ENCODE measurements at regions not wholly inside any gene's neighbourhood (a gene's known extent, or its start where the extent isn't known, plus 50 kb on each side); places are given as distances from the start of the nearest gene placed in this dataset.

GRCh38 chr4:188620608-188621007 lies 481.4 kb downstream of the TRIML1 start:
- Histone ChIP-seq H3K36me3 (ENCODE audit: insufficient read depth, low read length) (no peaks in the 10 kb centered on the region), H3K9me3 (ENCODE audit: control insufficient read depth in 1 of 2, insufficient read depth in 1 of 2, low read length in 2 of 2) (peaks cover 4 to 5% of the 10 kb centered on the region in 2 experiments), H3K27me3 (ENCODE audit: control insufficient read depth in 1 of 2, insufficient read depth in 2 of 2, low read length in 2 of 2) (no peaks in the 10 kb centered on the region), H3K4me3 (ENCODE audit: low read length) (no peak overlapping the region), H3K27ac (ENCODE audit: low read depth in 1 of 2, low read length in 2 of 2) (no peak overlapping the region), H3K4me1 (ENCODE audit: insufficient read depth, low read length) (no peaks in the 10 kb centered on the region)
- no peak for DNase-seq
- ATAC-seq (ENCODE audit: poor library complexity): no peak
- H3K9me3 Mint-ChIP-seq: peaks cover 14% of the 10 kb centered on the region
- CTCF ChIA-PET: no interaction called here
- H3K36me3 Mint-ChIP-seq (ENCODE audit: low read depth): no peaks in the 10 kb centered on the region
- POLR2A ChIA-PET: no interaction called here
- no peaks in the 10 kb centered on the region for H3K4me1 Mint-ChIP-seq (ENCODE audit: low read depth)
- intact Hi-C loops (cut with DNase I, micrococcal nuclease): no loop called here
- no peak overlapping the region for H3K4me3 Mint-ChIP-seq
- H3K27me3 Mint-ChIP-seq: no peaks in the 10 kb centered on the region
- TF ChIP-seq CTCF (IDR thresholded peaks at IDR 0.05): no peak
- no peak overlapping the region for H3K27ac Mint-ChIP-seq

- Histone ChIP-seq H3K36me3 (ENCODE audit: insufficient read depth, low read length) (no peaks in the 10 kb centered on the region), H3K4me3 (ENCODE audit: low read length) (no peak overlapping the region), H3K9me3 (ENCODE audit: control insufficient read depth in 1 of 2, insufficient read depth in 1 of 2, low read length in 2 of 2) (peaks cover 0 to 10% of the 10 kb centered on the region in 2 experiments), H3K4me1 (ENCODE audit: insufficient read depth, low read length) (no peaks in the 10 kb centered on the region), H3K27ac (ENCODE audit: low read depth in 1 of 2, low read length in 2 of 2) (no peak overlapping the region), H3K27me3 (ENCODE audit: control insufficient read depth in 1 of 2, insufficient read depth in 2 of 2, low read length in 2 of 2) (no peaks in the 10 kb centered on the region)
- intact Hi-C loops (cut with DNase I, micrococcal nuclease): no loop called here
- Mint-ChIP-seq H3K27ac (no peak overlapping the region), H3K9me3 (peaks cover 10% of the 10 kb centered on the region), H3K4me3 (no peak overlapping the region), H3K27me3 (no peaks in the 10 kb centered on the region), H3K36me3 (ENCODE audit: low read depth) (no peaks in the 10 kb centered on the region), H3K4me1 (ENCODE audit: low read depth) (no peaks in the 10 kb centered on the region)
- ChIA-PET CTCF (no interaction called here), POLR2A (no interaction called here)
- ATAC-seq (ENCODE audit: poor library complexity) (no peak), DNase-seq (no peak)
- TF ChIP-seq CTCF (IDR thresholded peaks at IDR 0.05): no peak
Observed at GRCh38 chr4:188623314-188623854, 484.1 kb downstream of the TRIML1 start.

- Histone ChIP-seq H3K4me3 (ENCODE audit: low read length) (no peak overlapping the region), H3K36me3 (ENCODE audit: insufficient read depth, low read length) (no peaks in the 10 kb centered on the region), H3K27me3 (ENCODE audit: control insufficient read depth in 1 of 2, insufficient read depth in 2 of 2, low read length in 2 of 2) (no peaks in the 10 kb centered on the region), H3K9me3 (ENCODE audit: control insufficient read depth in 1 of 2, insufficient read depth in 1 of 2, low read length in 2 of 2) (peaks cover 0 to 5% of the 10 kb centered on the region in 2 experiments), H3K27ac (ENCODE audit: low read depth in 1 of 2, low read length in 2 of 2) (no peak overlapping the region), H3K4me1 (ENCODE audit: insufficient read depth, low read length) (no peaks in the 10 kb centered on the region)
- H3K4me3 Mint-ChIP-seq: no peak overlapping the region
- H3K27ac Mint-ChIP-seq: no peak overlapping the region
- ChIA-PET CTCF (no interaction called here), POLR2A (no interaction called here)
- DNase-seq (no peak), ATAC-seq (ENCODE audit: poor library complexity) (no peak)
- intact Hi-C loops (cut with DNase I, micrococcal nuclease): no loop called here
- no peaks in the 10 kb centered on the region for H3K4me1 Mint-ChIP-seq (ENCODE audit: low read depth)
- no peaks in the 10 kb centered on the region for H3K36me3 Mint-ChIP-seq (ENCODE audit: low read depth)
- H3K9me3 Mint-ChIP-seq: peaks cover 9% of the 10 kb centered on the region
- TF ChIP-seq CTCF (IDR thresholded peaks at IDR 0.05): no peak
- no peaks in the 10 kb centered on the region for H3K27me3 Mint-ChIP-seq
Observed at GRCh38 chr4:188624370-188624769, 485.1 kb downstream of the TRIML1 start.

Data from CD4-positive, alpha-beta T cell (primary cell).